Peyer's patch (tissue), 4 donors: ENCODE measurements at regions not wholly inside any gene's neighbourhood (a gene's known extent, or its start where the extent isn't known, plus 50 kb on each side); places are given as distances from the start of the nearest gene placed in this dataset.

Source experiments
- CTCF ChIP-seq, 6 experiments: fragments of 450-650 bp in 4 of 6; fragments of 200-600 bp in 2 of 6; sonication (generic) in 1 of 6; IDR thresholded peaks; one replicate each; pipeline ENCODE4 v1.5.1; 2017 to 2019; ENCODE audit warnings: antibody characterized with exemption in 6 of 6, mild to moderate bottlenecking in 3 of 6, moderate library complexity in 1 of 6
- POLR2A ChIP-seq, 2 donors: fragments of 450-650 bp; IDR thresholded peaks; one replicate each; pipeline ENCODE4 v1.5.1; 2017; ENCODE audit warnings: antibody characterized with exemption in 2 of 2, mild to moderate bottlenecking in 2 of 2, moderate library complexity in 2 of 2

GRCh38 chr6:164967102-164967501 lies 342.3 kb downstream of the C6orf118 start:
- TF ChIP-seq POLR2A (IDR thresholded peaks at IDR 0.05) (no peak), CTCF (IDR thresholded peaks at IDR 0.05) (no peak)
